GM19468 (cell line): ENCODE measurements at regions not wholly inside any gene's neighbourhood (a gene's known extent, or its start where the extent isn't known, plus 50 kb on each side); places are given as distances from the start of the nearest gene placed in this dataset.
"Not testable (repeated sequence)": the region's sequence is repeated elsewhere in the genome, so short reads cannot be mapped to it uniquely, and the experiment has no call there.

Experiments used
- ATAC-seq: cut with Tn5 transposase; IDR thresholded peaks from one replicate; pipeline ENCODE4 v1.9.1; 2021; ENCODE audit warnings: mild to moderate bottlenecking, moderate library complexity, moderate number of reproducible peaks; ENCODE audit not compliant: unreplicated experiment; ENCODE audit errors: extremely low read depth

GRCh38 chr6:4349323-4349722 is 213.9 kb upstream of the ECI2 start:
- ATAC-seq, result no peak

GRCh38 chr6:4348462-4349112 is 213.2 kb upstream of the ECI2 start:
- no peak for ATAC-seq

- no peak for ATAC-seq
Observed at GRCh38 chr6:4347877-4348276, 212.5 kb upstream of the ECI2 start.

- no peak for ATAC-seq
Observed at GRCh38 chr6:4346659-4347333, 211.4 kb upstream of the ECI2 start.

GRCh38 chr6:4345543-4345942 is 210.2 kb upstream of the ECI2 start:
- ATAC-seq, result no peak

DNA sequence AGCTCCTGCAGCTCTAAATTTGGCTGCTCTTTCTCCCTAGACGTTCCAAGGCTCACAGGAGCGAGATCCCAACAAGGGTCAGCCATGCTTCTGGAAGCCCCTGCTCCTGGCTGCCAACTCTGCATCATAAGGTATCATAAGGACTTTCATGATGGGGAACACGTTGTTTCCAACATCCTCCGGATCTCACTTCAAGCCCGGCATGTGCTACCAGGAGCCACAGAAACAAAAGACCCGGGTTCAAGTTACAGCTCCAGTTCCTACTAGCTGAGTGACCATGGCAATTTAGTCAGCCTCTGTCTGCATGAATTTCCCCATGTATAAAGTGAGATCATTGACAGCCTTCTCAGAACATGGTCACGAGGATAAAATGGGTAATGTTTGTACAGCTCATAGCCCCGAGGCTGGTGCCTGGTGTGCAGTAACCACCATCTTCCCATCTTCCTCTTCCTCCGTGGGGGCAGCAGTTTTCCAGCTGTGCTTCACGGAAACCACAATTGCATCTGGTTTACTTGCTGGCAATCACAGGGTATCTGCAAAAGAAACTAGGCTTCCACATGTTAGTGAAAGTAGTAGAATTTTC is 209.0 kb upstream of the ECI2 start:
- no peak for ATAC-seq

GRCh38 chr6:4342407-4343137 is 207.2 kb upstream of the ECI2 start:
- ATAC-seq, result no peak

- no peak for ATAC-seq
Observed at GRCh38 chr6:4341078-4341797, 205.9 kb upstream of the ECI2 start.

DNA sequence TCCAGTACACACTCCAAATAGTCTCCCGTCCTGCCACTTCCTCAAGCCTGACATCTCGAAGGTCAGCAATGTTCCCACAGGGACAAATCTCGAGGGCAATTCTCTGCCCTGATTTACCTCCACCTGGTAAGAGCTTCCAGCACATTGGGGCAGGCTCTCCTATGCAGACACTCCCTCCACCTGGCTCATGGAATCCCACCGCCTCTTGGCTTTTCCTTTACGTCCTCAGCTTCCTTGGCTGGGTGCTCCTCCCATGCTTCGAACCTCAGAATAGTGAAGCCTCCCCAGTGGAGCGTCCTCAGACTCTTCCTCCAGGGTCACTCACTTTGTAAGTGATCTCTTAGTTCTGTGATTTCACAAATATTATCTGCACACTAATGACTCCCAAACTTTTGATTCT is 205.2 kb upstream of the ECI2 start:
- ATAC-seq, result no peak

GRCh38 chr6:4338884-4339283 is 203.5 kb upstream of the ECI2 start:
- no peak for ATAC-seq

DNA sequence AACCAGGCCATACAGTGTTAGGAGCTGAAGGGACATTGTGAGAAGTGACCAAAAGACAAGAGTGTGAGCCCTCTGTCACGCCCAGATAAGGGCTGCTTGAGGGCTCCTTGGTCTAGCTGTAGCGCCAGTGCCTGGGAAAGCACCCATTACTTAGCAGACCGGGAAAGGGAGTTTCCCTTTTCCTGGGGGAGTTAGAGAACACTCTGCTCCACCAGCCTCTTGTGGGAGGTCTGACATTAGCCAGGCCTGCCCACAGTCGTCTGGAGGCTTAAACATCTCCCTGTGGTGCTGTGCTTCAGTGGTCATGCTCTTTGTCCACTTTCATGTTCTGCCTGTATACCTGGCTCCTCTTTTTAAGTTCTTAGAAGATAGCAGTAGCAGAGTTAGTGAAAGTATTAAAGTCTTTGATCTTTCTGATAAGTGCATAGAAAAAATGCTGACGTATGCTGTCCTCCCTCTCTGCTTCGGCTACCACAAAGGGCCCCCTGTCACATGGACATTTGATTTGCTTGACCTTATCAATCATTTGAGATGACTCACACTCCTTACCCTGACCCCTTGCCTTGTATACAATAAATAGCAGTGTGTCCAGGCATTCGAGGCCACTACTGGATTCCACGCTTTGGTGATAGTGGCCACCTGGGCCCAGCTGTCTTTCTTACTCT is 201.5 kb upstream of the ECI2 start:
- ATAC-seq, result no peak

DNA sequence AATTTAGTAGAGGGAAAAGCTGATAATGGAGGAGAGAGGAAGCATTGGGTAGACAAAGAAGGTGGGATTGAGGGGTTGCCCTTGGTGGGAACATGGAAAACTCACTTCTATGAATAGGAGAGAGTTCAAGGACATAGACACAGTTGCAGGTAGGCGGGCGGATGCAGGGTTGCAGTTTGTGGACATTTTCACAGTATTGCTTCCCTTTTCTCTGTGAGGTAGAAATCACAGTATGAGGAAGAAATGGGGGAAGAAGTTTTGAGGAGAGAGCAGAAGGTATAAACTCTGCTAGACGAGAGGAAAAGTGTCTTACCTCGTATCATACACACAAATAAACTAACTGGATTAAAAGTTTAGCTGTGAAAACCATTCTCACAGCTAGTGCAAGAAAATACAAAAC is 200.7 kb upstream of the ECI2 start:
- no peak for ATAC-seq

- ATAC-seq, result not testable (repeated sequence)
Observed at GRCh38 chr6:4334158-4334740, 198.9 kb upstream of the ECI2 start.

DNA sequence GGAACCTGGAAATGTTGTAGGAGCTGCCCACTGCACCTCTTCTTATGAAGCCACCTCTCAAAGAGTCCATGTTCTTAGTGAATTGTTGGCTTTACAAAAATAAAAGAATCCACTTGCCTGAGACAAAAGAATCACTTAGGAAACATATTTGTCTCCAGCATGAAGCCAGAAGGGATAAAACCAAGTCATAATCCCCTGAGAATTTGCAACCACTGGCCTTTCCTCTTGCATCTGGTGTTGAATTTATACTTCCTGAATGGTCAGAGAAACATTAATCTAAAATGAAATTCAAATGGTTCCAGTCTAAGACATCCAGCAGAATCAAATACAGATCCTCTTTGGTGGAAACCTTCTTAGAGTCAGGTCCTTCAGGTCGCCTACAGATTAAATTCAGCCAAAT is 192.5 kb upstream of the ECI2 start:
- ATAC-seq, result no peak

DNA sequence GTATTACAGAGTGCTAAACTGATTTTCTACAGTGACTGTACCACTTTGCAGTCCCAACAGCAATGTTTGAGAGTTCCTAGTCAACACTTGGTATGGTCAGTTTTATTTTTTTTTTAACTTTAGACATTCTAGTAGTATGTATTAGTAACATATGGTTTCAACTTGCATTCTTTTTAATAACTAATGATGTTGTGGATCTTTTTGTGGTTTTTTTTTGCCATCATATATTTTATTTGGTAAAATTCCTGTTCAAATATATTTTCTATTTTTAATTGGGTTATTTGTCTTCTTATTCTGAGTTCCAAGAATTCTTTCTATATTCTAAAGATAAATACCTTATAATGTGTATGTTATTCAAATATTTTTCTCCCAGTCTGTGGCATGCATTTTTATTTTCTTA is 189.4 kb upstream of the ECI2 start:
- no peak for ATAC-seq

DNA sequence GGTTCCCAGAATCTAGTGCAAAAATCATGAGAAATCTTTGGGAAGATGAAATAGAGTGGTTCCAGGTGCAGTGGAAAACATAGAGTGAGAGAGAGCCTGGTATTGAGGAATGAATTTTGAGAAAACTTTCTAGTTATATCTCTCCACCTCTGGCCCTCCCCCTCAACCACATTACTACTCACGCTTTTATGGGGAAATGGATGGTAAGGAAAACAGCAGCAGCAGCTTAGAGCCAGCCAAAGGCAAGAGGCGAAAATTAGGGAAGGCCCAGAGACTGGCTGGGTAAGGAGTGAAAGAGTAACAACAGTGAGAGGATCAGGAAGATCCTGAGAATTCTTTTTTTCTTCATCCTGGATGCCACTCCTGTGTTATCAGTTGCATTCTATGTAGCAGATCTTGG is 187.9 kb upstream of the ECI2 start:
- no peak for ATAC-seq

DNA sequence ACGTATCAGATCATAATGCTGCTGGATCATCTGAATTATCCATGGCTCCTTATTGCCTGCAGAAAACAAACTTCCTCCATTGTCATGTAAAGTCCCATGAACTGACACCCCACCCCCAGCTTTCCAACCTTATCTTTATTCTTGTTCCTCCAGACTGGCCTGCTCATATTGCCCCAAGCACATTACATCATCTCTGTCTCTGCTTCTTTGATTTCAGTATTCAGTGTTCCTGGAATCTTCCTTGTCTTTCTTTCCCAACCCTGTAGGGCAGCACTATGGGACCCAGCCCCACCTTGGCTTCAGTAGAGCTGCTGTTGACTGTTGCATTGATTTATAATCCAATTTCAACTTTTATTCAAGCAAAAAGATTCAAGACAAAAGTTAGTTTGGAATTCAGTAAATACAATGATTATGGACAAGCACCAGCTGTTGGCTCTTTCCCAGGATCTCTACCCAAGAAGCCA is 187.5 kb upstream of the ECI2 start:
- no peak for ATAC-seq

GRCh38 chr6:4322134-4322845 is 186.9 kb upstream of the ECI2 start:
- no peak for ATAC-seq

GRCh38 chr6:4320860-4321259 is 185.5 kb upstream of the ECI2 start:
- ATAC-seq, result no peak
